ENCODE measurements at regions not wholly inside any gene's neighbourhood (a gene's known extent, or its start where the extent isn't known, plus 50 kb on each side); places are given as distances from the start of the nearest gene placed in this dataset. TPM values are rescaled to one million over a fixed set of nuclear protein-coding genes. Genes with fewer than 3 reads are reported as not detected.
"Not testable (repeated sequence)": the region's sequence is repeated elsewhere in the genome, so short reads cannot be mapped to it uniquely, and the experiment has no call there.

GRCh38 chr11:90286640-90287039 is 63.8 kb upstream of the CHORDC1 start:
- no peak for TF ChIP-seq CTCF (IDR thresholded peaks at IDR 0.05; ENCODE audit: insufficient read depth, low read length)
- H3K4me3 ChIP-seq (ENCODE audit: low read depth, low read length): no peak overlapping the region
- DNase-seq (ENCODE audit: low read depth): no peak

- no peak overlapping the region for H3K4me3 ChIP-seq (ENCODE audit: low read depth, low read length)
- TF ChIP-seq CTCF (IDR thresholded peaks at IDR 0.05; ENCODE audit: insufficient read depth, low read length): no peak
- no peak for DNase-seq (ENCODE audit: low read depth)
These were observed 61.3 kb upstream of the CHORDC1 start for GRCh38 chr11:90284171-90284570.

- H3K4me3 ChIP-seq (ENCODE audit: low read depth, low read length); DNase-seq (ENCODE audit: low read depth): not testable (repeated sequence)
These were observed 59.8 kb upstream of the CHORDC1 start for GRCh38 chr11:90282551-90283071.

GRCh38 chr11:90274362-90274761 is 51.5 kb upstream of the CHORDC1 start:
- TF ChIP-seq CTCF (IDR thresholded peaks at IDR 0.05; ENCODE audit: insufficient read depth, low read length): no peak
- no peak overlapping the region for H3K4me3 ChIP-seq (ENCODE audit: low read depth, low read length)
- no peak for DNase-seq (ENCODE audit: low read depth)

Small RNA genes in the stretch of these regions (small RNA-seq; reads per million reads assigned to genes)
- gene AP001002.3 (not detected), gene MIR1261 (not detected), gene MIR4490 (not detected)
